HUES48 (cell line): ENCODE measurements at regions not wholly inside any gene's neighbourhood (a gene's known extent, or its start where the extent isn't known, plus 50 kb on each side); places are given as distances from the start of the nearest gene placed in this dataset.

Source experiments
- H3K27ac ChIP-seq: one replicate; pipeline ENCODE4 v1.7.0; 2013; ENCODE audit warnings: low read depth, low read length, inconsistent platforms
- H3K27me3 ChIP-seq: 2 replicates; pipeline ENCODE4 v1.6.1; 2013; ENCODE audit warnings: mild to moderate bottlenecking, low read length; ENCODE audit not compliant: control insufficient read depth, insufficient read depth
- H3K36me3 ChIP-seq: 2 replicates; pipeline ENCODE4 v1.6.1; 2013; ENCODE audit warnings: low read length; ENCODE audit not compliant: control insufficient read depth, insufficient read depth
- H3K4me1 ChIP-seq: 2 replicates; pipeline ENCODE4 v1.6.1; 2013; ENCODE audit warnings: mild to moderate bottlenecking, low read length; ENCODE audit not compliant: control insufficient read depth, insufficient read depth
- H3K4me3 ChIP-seq: 2 replicates; pipeline ENCODE4 v1.5.1; 2013; ENCODE audit warnings: mild to moderate bottlenecking, low read depth, low read length
- H3K9ac ChIP-seq: 2 replicates; pipeline ENCODE4 v1.6.1; 2013; ENCODE audit warnings: mild to moderate bottlenecking, low read depth, low read length, moderate library complexity
- H3K9me3 ChIP-seq: 2 replicates; pipeline ENCODE4 v1.6.1; 2013; ENCODE audit warnings: low read length; ENCODE audit not compliant: control insufficient read depth, insufficient read depth

- Histone ChIP-seq H3K27ac (no peak overlapping the region), H3K4me1 (peaks cover 7% of the 10 kb centered on the region; the same call in 1 of the 2 replicates), H3K4me3 (no peak overlapping the region), H3K36me3 (no peaks in the 10 kb centered on the region), H3K27me3 (no peaks in the 10 kb centered on the region), H3K9me3 (no peaks in the 10 kb centered on the region), H3K9ac (no peak overlapping the region)
Measured at GRCh38 chr3:182393151-182393550, 400.2 kb upstream of the ATP11B start.

GRCh38 chr3:182393830-182394367, 399.4 kb upstream of the ATP11B start:
- no peaks in the 10 kb centered on the region for H3K27me3 ChIP-seq
- H3K4me3 ChIP-seq: no peak overlapping the region
- no peak overlapping the region for H3K9ac ChIP-seq
- H3K9me3 ChIP-seq: no peaks in the 10 kb centered on the region
- no peaks in the 10 kb centered on the region for H3K36me3 ChIP-seq
- H3K27ac ChIP-seq: no peak overlapping the region
- peaks cover 7% of the 10 kb centered on the region; the same call in 1 of the 2 replicates for H3K4me1 ChIP-seq

GRCh38 chr3:182397164-182397563, 396.1 kb upstream of the ATP11B start:
- H3K27ac ChIP-seq: no peak overlapping the region

DNA sequence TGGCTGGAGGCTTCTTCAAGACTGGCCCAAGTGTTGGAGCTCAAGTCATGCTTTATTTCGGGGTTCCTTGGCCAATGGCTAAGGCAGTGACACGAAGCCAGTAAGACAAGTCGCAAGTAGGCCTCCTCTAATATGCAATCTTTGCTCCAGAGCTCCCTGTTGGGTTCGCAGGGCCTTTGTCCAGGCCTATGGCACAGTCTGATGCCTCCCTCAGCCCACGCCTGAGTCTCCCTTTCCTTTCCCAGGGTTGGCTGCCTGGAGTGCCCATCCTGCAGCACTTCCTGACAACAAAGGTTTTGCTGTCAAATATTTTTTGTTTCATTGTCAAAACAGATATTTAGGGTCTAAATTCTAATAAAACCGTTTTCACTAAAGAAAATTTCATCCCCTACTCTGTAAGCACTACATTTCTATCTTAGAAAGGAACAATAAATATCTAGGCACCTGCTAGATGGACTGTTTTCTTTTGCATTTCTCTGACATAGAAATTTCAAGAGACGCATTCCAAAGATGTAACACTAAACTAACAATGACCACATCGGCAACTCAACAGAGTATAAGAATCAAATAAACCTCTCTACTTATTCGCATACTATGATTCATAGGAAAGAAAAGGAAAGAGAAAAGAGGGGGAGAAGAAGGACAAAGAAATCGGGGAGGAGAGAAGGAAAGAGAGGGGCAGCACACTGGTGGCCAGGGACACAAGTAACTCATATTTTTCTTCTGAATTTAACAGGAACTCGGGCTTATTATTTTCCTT, 393.1 kb upstream of the ATP11B start:
- Histone ChIP-seq H3K27ac (peak overlapping the region; percentile 77), H3K9me3 (no peaks in the 10 kb centered on the region), H3K27me3 (no peaks in the 10 kb centered on the region), H3K36me3 (no peaks in the 10 kb centered on the region), H3K9ac (no peak overlapping the region), H3K4me1 (peaks cover 17% of the 10 kb centered on the region), H3K4me3 (no peak overlapping the region)

More at GRCh38 chr3:182397164-182397563, 396.1 kb upstream of the ATP11B start:
- Histone ChIP-seq H3K4me3 (no peak overlapping the region), H3K27me3 (no peaks in the 10 kb centered on the region), H3K9me3 (no peaks in the 10 kb centered on the region), H3K36me3 (no peaks in the 10 kb centered on the region), H3K9ac (no peak overlapping the region), H3K4me1 (peaks cover 23% of the 10 kb centered on the region)

GRCh38 chr3:182400838-182401237, 392.5 kb upstream of the ATP11B start:
- Histone ChIP-seq H3K4me1 (peaks cover 22% of the 10 kb centered on the region), H3K9me3 (no peaks in the 10 kb centered on the region), H3K27me3 (no peaks in the 10 kb centered on the region), H3K36me3 (no peaks in the 10 kb centered on the region), H3K9ac (no peak overlapping the region), H3K4me3 (no peak overlapping the region), H3K27ac (peak overlapping the region; percentile 77)

GRCh38 chr3:182404031-182404430, 389.3 kb upstream of the ATP11B start:
- H3K4me1 ChIP-seq: peaks cover 30% of the 10 kb centered on the region
- no peak overlapping the region for H3K9ac ChIP-seq
- H3K4me3 ChIP-seq: no peak overlapping the region
- no peak overlapping the region for H3K27ac ChIP-seq
- H3K27me3 ChIP-seq: no peaks in the 10 kb centered on the region
- no peaks in the 10 kb centered on the region for H3K36me3 ChIP-seq
- no peaks in the 10 kb centered on the region for H3K9me3 ChIP-seq

GRCh38 chr3:182405759-182406158, 387.5 kb upstream of the ATP11B start:
- peaks cover 16% of the 10 kb centered on the region for H3K4me1 ChIP-seq
- no peak overlapping the region for H3K27ac ChIP-seq
- no peaks in the 10 kb centered on the region for H3K36me3 ChIP-seq
- H3K27me3 ChIP-seq: no peaks in the 10 kb centered on the region
- H3K4me3 ChIP-seq: no peak overlapping the region
- no peaks in the 10 kb centered on the region for H3K9me3 ChIP-seq
- 0 out of 2 replicates have a peak overlapping the region, but pooled peaks have one; percentile 9 for H3K9ac ChIP-seq

DNA sequence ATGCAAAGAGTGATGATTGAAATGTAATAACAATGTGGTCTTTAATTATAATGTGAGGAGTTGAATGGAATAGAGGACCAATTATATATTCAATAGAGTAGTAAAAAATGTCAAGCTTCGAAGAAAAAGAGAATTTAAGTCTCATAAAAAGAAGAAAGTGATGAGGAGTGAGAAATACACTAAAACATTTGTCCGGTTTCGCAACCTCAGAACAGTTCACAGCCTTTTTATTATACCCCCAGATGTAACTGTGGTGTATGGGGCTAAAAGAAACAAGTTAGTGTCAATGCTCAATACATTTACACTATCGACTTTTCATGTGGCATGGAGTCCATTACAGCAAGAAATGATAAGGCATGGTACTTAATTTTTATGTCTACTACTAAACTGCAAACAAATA, 386.5 kb upstream of the ATP11B start:
- Histone ChIP-seq H3K36me3 (no peaks in the 10 kb centered on the region), H3K27me3 (no peaks in the 10 kb centered on the region), H3K4me3 (no peak overlapping the region), H3K9ac (no peak overlapping the region), H3K9me3 (no peaks in the 10 kb centered on the region), H3K27ac (no peak overlapping the region), H3K4me1 (peaks cover 17% of the 10 kb centered on the region)

- no peak overlapping the region for H3K9ac ChIP-seq
- peaks cover 19% of the 10 kb centered on the region for H3K4me1 ChIP-seq
- no peak overlapping the region for H3K27ac ChIP-seq
- H3K9me3 ChIP-seq: no peaks in the 10 kb centered on the region
- H3K27me3 ChIP-seq: no peaks in the 10 kb centered on the region
- no peak overlapping the region for H3K4me3 ChIP-seq
- no peaks in the 10 kb centered on the region for H3K36me3 ChIP-seq
Measured at GRCh38 chr3:182410051-182410450, 383.3 kb upstream of the ATP11B start.

- H3K9ac ChIP-seq: no peak overlapping the region
- no peak overlapping the region for H3K27ac ChIP-seq
- no peaks in the 10 kb centered on the region for H3K27me3 ChIP-seq
- no peaks in the 10 kb centered on the region for H3K9me3 ChIP-seq
- H3K4me3 ChIP-seq: no peak overlapping the region
- H3K4me1 ChIP-seq: peaks cover 6% of the 10 kb centered on the region; the same call in 1 of the 2 replicates
- no peaks in the 10 kb centered on the region for H3K36me3 ChIP-seq
Measured at GRCh38 chr3:182412066-182412465, 381.2 kb upstream of the ATP11B start.

GRCh38 chr3:182413061-182413460, 380.2 kb upstream of the ATP11B start:
- H3K9ac ChIP-seq: no peak overlapping the region
- no peak overlapping the region for H3K27ac ChIP-seq
- H3K36me3 ChIP-seq: no peaks in the 10 kb centered on the region
- no peaks in the 10 kb centered on the region for H3K9me3 ChIP-seq
- H3K4me1 ChIP-seq: peaks cover 6% of the 10 kb centered on the region; the same call in 1 of the 2 replicates
- no peak overlapping the region for H3K4me3 ChIP-seq
- no peaks in the 10 kb centered on the region for H3K27me3 ChIP-seq
